C4-2B (cell line): ENCODE measurements at regions not wholly inside any gene's neighbourhood (a gene's known extent, or its start where the extent isn't known, plus 50 kb on each side); places are given as distances from the start of the nearest gene placed in this dataset.
A peak's percentile ranks its signal among the peaks of the same experiment; 100 is the strongest.

Experiments used
- H3K27ac ChIP-seq: fragments of 450-650 bp; 2 replicates; pipeline ENCODE4 v1.5.1; 2017
- ZFX ChIP-seq: fragments of 450-650 bp; IDR thresholded peaks from 2 replicates; pipeline ENCODE4 v1.6.1; 2017
- TF ChIP-seq, protein P1 (sequence below): fragments of 450-650 bp; conservative IDR thresholded peaks from 2 replicates; pipeline ENCODE4 v1.5.1; 2017; ENCODE audit warnings: mild to moderate bottlenecking

DNA sequence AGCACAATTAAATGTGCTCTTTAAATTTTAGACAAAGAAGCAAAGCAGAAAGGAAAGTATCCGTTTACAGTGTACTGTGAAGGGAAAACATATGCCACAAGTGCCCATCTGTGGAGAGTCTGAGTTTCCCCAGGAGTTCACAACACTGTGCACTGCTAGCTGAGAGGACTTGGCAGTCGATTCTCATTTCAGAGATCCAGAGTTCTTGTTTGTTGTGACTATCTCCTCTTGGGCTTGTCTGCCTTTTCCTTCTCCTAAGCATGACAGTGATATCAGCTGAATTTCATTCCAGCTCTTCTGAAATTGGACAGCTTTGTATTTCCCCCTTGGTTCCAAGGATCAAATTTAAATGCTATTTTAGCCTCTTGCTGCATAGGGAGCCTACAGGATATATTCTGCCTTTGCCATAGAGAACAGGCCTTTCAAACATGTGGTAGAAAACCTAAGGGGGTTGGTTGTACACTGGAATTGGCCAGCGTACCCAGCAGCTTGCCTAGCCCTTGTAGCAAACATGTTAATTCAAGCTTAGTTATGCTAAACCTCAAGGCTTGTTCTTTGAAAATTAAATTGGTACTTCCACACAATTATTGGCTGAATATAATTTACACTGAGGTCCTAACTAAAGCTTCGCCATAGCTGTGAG is 259.2 kb upstream of the NOVA1 start:
- no peak overlapping the region for H3K27ac ChIP-seq
- TF ChIP-seq, protein P1, sequence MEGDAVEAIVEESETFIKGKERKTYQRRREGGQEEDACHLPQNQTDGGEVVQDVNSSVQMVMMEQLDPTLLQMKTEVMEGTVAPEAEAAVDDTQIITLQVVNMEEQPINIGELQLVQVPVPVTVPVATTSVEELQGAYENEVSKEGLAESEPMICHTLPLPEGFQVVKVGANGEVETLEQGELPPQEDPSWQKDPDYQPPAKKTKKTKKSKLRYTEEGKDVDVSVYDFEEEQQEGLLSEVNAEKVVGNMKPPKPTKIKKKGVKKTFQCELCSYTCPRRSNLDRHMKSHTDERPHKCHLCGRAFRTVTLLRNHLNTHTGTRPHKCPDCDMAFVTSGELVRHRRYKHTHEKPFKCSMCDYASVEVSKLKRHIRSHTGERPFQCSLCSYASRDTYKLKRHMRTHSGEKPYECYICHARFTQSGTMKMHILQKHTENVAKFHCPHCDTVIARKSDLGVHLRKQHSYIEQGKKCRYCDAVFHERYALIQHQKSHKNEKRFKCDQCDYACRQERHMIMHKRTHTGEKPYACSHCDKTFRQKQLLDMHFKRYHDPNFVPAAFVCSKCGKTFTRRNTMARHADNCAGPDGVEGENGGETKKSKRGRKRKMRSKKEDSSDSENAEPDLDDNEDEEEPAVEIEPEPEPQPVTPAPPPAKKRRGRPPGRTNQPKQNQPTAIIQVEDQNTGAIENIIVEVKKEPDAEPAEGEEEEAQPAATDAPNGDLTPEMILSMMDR = no peak
- TF ChIP-seq ZFX = no peak

DNA sequence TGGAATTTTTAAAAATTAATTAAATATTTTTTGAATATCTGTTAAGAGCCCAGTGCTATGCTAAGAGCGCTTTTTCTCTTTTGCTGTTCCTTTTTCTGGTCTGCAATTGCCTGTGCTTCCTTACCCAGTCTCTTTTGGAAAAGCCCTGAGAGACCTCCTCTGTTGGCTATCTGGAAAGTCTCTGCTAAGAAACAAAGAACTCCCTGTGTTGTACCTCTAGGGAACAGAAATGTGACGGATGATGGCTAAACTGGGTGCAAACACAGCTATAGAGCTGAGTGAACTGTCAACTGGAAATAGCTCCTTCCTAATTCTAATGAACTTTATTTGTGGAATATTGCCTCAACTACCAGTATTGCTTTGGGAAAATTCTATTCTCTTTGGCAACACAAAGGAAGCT is 261.6 kb upstream of the NOVA1 start:
- no peak for TF ChIP-seq ZFX
- TF ChIP-seq, protein P1 = no peak
- H3K27ac ChIP-seq = no peak overlapping the region

GRCh38 chr14:26860111-26860510 is 262.3 kb upstream of the NOVA1 start:
- no peak for TF ChIP-seq ZFX
- TF ChIP-seq, protein P1 = no peak
- H3K27ac ChIP-seq = no peak overlapping the region

GRCh38 chr14:26863736-26864135 is 265.9 kb upstream of the NOVA1 start:
- TF ChIP-seq, protein P1 = no peak
- no peak for TF ChIP-seq ZFX
- peak overlapping the region; percentile 70 for H3K27ac ChIP-seq

DNA sequence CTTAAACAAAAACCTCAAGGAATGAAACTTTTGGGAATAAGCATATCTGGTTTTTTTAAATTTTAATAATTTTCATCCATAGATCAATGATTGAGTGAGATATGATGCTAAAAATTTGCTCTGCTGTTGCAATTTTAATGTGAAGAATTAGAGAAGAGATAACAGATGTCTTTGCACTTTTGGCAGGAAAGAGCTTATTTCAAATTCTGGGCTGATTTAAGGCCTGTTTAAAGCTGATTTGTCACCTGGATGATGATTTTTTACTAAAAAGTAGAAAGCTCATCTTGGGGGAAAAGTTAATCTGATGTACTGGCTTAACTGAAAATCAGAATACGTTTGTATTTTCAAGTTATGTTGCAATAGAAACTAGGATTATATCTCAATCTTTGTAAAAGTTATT is 268.9 kb upstream of the NOVA1 start:
- TF ChIP-seq, protein P1 = no peak
- no peak for TF ChIP-seq ZFX
- no peak overlapping the region; the same call in 1 of the 2 replicates for H3K27ac ChIP-seq

DNA sequence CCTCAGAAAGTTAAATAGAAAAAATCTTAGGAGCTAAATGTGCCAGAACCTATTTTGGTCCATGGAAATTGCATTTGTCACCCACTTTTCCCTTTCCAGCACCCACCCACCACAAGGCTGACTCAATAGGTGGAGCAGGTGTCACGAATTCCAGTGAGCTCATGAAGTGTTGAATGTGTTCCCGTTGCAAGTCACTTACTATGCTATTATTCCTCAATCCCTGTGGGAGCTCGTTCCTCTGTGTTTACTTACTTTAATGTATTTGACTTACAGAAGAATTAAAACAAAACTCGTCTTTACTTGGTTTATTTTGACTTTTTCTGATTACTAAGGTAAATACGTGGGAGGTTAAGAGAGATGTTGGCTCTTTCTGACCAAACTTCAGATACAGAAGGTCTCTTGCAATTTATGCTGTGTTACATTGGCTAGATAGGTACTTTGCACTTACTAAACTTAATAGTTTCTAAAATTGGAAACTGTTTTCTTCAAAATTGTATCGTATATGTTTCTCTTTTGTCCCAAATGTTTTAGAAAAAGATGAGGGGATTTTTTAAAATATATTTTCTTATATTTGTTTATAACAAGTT is 269.4 kb upstream of the NOVA1 start:
- no peak overlapping the region; the same call in 1 of the 2 replicates for H3K27ac ChIP-seq
- no peak for TF ChIP-seq ZFX
- TF ChIP-seq, protein P1 = no peak

DNA sequence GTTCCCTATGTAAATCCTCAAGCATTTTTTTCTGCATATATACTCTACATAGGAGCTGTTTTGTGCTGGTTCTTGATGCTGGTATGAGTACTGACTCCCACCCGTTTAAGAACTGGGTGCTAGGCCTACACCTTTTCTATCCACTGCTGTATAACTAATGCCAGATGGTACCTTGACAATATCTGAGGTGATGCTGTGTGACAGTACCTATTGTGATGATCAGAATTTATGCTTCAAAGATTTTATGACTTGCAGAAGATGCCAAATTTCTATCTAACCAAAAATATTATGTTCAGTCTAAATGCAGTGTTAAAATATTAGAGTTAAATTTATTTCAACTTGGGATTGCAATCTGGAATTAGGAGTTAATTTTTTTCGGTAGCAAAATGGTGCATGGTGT is 272.3 kb upstream of the NOVA1 start:
- TF ChIP-seq, protein P1 = no peak
- TF ChIP-seq ZFX = no peak
- no peak overlapping the region for H3K27ac ChIP-seq
